GM20000 (cell line): ENCODE measurements at regions not wholly inside any gene's neighbourhood (a gene's known extent, or its start where the extent isn't known, plus 50 kb on each side); places are given as distances from the start of the nearest gene placed in this dataset.

ENCODE experiments used
- DNase-seq: peaks from one replicate; pipeline ENCODE4 v3.0.0; 2012; ENCODE audit warnings: low spot score
- CTCF ChIP-seq: IDR thresholded peaks from 2 replicates; pipeline ENCODE4 v1.5.1; 2012; ENCODE audit warnings: mild to moderate bottlenecking, control low read depth; ENCODE audit errors: extremely low read depth, missing control alignments

DNA sequence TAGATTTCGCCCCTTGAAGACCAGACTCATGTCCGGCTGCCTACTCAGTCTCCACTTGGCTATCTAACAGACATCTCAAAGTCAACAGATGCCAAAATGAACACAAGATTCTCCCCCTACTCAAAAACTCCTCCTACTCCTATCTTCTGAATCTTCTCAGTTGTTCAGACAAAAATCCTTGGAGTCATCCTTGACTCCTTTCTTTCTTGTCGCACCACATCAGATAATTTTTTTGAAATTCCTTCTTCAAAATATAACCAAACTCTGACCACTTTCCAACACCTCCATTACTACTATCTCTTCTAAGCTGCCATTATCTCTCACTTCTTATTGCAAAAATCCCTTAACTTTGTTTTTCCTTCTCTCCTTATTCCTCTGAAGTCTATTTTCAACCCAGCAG is 141.9 kb upstream of the SLC7A14 start:
- no peak for DNase-seq
- no peak for TF ChIP-seq CTCF

- TF ChIP-seq CTCF = no peak
- DNase-seq = no peak
Observed at GRCh38 chr3:170726976-170727661, 141.2 kb upstream of the SLC7A14 start.

DNA sequence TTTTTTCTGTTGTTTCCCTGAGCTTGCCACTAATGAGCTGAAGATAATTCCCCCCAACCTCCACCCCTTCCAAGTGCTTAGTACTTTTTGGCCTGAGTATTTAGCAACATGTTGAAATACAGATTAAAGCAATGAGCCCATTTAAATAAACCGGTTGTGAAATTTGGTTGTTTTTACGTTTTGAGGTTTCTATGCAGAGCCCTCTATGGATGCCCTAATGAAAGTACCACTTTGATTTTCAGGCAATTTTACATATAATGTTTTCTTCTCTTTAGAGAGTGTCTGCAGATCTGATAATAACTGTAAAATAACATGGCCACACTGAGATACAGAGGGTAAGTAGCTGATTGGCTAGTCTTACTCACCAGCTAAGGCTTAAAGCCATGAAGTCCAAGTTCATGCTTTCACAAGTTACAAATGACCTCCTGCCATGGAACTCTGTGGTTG is 139.4 kb upstream of the SLC7A14 start:
- no peak for TF ChIP-seq CTCF
- no peak for DNase-seq

DNA sequence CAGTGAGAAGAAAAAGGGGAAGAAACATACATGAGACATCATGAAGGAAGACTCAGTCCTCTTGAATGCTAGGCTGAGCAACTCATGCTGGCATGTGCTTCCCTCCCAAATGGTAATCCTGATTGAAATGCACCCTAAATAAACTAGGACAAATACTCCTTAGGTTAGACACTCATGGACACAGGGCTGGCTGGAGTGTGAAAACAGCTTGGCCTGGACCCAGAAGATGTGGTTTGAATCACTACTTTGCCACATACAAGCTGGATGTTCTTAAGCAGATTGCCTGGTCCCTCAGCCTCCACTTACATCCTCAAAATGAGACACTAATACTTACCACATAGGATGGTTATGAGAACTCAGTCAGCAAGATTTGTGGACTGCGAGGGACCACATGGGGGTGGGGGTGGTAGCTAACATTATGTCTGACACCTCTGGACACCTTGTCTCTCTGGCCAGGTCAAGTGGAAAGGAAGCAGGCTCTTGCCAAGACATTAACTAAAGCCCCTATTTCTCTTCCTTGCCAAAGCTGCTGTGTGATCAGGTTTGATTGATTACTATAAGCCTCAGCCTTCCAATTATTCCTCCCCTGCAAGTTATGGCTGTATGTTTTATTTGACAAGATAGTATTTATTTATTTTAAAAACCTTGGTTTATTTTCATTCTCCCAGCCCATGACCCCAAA is 138.9 kb upstream of the SLC7A14 start:
- no peak for DNase-seq
- TF ChIP-seq CTCF = no peak

DNA sequence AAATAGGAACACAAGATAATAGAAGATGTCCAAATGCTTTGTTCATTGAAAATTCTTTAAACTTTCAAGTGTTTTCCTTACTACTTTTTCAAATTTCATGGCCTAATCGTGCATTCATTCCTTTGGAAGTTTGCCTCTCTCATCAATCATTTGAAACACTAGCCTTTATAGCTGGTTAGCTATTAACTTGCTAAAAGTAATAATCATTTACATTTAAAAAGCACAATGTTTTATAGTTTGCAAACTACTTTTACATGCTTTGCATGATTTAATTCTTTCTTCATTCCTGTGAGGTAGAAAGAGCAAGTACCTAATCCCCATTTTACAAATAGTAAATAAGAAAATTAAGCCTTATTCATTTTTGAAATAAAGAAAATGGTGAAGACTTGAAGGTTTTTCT is 137.4 kb upstream of the SLC7A14 start:
- DNase-seq = no peak
- no peak for TF ChIP-seq CTCF

- TF ChIP-seq CTCF = no peak
- no peak for DNase-seq
Observed at GRCh38 chr3:170721563-170721962, 135.7 kb upstream of the SLC7A14 start.

GRCh38 chr3:170719300-170719699 is 133.4 kb upstream of the SLC7A14 start:
- DNase-seq = no peak
- no peak for TF ChIP-seq CTCF
